RWPE1 (cell line): ENCODE measurements at regions not wholly inside any gene's neighbourhood (a gene's known extent, or its start where the extent isn't known, plus 50 kb on each side); places are given as distances from the start of the nearest gene placed in this dataset.

Experiments
- CTCF ChIA-PET: fragments of 350-600 bp; sonication (Branson Sonifier 250); formaldehyde crosslinking; extraction: SDS; loops from one replicate; lab custom pipeline; 2021; lab: Yijun Ruan, JAX
- POLR2A ChIA-PET: fragments of 400-600 bp; formaldehyde crosslinking; extraction: SDS; loops from one replicate; lab custom pipeline; 2020; ENCODE audit warnings: antibody characterized with exemption; ENCODE audit not compliant: low non-redundant PET; lab: Yijun Ruan, JAX
- DNase-seq: peaks from one replicate; pipeline ENCODE4 v3.0.0; 2012; ENCODE audit warnings: low spot score
- H3K27ac ChIP-seq: fragments of 450-650 bp; 2 replicates; pipeline ENCODE4 v1.5.1; 2017
- TF ChIP-seq, protein P1 (sequence below): fragments of 450-650 bp; conservative IDR thresholded peaks from 2 replicates; pipeline ENCODE4 v1.5.1; 2017; ENCODE audit warnings: low read depth, mild to moderate bottlenecking

DNA sequence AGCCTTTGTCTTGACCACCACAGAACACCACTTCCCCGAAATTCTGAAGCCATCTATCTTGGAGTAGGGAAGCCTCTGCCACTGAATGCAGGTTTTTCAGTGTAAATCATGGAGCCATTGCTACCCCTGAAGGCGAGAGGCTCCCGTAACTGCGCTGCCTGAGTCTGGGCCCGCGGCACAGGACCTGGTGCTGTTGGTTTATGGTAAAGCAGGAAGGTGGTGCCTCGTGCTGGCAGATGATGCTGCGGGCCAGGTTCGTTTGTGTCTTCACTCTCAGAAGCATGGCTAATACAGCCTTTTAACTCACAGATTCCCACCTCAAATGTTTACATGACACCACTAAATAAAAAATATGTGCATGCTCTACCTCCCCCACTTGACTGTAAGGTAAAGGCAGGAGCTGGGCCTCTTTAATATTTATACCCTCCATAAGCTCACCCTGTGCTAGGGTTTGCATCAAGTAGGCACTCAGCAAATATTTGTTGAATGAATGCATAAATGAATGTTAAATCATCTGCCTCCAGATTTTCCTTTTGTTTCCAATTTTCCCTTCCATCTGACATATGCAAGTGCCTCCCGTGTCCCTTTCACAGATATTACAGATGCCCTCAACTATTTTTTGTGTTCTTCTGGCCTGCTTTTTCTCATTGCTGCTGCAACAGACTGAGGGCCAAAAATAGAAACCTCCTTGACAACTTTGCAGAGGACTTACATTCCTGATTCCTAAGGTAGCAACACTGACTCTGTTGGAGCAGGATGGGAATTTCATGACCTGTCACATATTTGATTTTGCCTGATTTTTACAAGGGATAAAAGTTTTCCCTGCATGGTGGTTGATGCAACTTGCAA, 83.5 kb upstream of the CPO start:
- POLR2A ChIA-PET = no interaction called here
- CTCF ChIA-PET = interaction anchor here (0.5 kb wide), 1 partner anchor 26 kb away, joined by 3 read pairs; no protein-coding TSS in a partner anchor
- DNase-seq = no peak
- TF ChIP-seq, protein P1, sequence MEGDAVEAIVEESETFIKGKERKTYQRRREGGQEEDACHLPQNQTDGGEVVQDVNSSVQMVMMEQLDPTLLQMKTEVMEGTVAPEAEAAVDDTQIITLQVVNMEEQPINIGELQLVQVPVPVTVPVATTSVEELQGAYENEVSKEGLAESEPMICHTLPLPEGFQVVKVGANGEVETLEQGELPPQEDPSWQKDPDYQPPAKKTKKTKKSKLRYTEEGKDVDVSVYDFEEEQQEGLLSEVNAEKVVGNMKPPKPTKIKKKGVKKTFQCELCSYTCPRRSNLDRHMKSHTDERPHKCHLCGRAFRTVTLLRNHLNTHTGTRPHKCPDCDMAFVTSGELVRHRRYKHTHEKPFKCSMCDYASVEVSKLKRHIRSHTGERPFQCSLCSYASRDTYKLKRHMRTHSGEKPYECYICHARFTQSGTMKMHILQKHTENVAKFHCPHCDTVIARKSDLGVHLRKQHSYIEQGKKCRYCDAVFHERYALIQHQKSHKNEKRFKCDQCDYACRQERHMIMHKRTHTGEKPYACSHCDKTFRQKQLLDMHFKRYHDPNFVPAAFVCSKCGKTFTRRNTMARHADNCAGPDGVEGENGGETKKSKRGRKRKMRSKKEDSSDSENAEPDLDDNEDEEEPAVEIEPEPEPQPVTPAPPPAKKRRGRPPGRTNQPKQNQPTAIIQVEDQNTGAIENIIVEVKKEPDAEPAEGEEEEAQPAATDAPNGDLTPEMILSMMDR = no peak
- H3K27ac ChIP-seq = no peak overlapping the region

- ChIA-PET CTCF (no interaction called here), POLR2A (no interaction called here)
- H3K27ac ChIP-seq = no peak overlapping the region
- TF ChIP-seq, protein P1 = no peak
- no peak for DNase-seq
These were observed 82.8 kb upstream of the CPO start for GRCh38 chr2:206856513-206856912.

DNA sequence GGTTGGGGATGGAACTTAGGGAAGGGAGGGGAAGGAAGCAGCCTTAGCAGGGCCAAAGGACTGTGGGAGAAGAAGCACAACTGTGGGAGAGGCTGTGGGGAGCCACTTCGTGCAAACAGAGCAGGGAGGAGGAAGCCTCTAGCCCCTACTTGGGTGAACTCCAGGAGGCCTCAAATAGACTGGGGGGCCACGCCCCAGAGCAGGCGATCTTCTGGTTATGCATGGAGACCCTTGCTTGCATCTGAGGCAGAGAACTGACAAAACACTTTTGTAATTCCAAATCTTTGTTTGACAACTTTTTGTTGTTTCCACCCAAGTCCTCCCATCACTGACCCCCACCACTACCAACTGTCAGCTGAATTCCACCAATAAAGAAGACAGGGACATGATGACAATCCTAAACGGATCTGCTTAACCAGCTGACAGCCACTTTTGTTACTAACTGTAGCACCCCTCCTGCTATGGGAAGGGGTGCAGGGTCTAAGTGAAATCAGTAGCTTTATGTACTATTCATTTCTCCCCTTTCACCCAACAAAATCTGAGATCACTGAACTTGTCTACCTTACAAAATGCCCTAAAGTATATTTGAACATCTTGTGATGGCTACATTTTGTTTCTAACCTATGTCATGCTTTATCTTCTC, 80.5 kb upstream of the CPO start:
- DNase-seq = no peak
- CTCF ChIA-PET = interaction anchor here (0.5 to 0.6 kb wide), 2 partner anchors 77 to 164 kb away, joined by 3 to 4 read pairs; no protein-coding TSS in a partner anchor

DNA sequence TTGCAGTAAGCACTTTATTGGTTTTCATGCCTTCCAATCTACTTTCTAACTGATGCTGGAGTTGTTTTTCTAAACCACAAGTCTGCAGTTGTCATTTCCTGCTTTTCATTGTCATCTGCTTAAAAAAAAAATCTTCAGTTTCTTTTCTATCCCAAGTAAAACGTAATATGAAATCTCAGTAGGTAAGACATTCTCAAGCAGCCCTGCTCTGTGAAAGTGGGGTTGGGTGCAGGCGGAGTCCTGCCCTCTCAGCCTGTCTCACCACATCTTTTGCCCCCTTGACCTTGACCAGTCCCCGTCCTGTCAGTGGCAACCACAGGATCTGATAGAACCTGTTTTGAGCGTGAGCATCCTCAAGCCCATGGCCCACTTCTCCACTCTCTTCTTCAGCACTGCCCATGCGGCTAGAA, 80.0 kb upstream of the CPO start:
- CTCF ChIA-PET = interaction anchor here (0.6 kb wide), 2 partner anchors 76 to 458 kb away, joined by 3 to 4 read pairs; no protein-coding TSS in a partner anchor
- POLR2A ChIA-PET = no interaction called here
- DNase-seq = no peak
- TF ChIP-seq, protein P1 = no peak
- no peak overlapping the region for H3K27ac ChIP-seq

More for the DNA sequence above, 80.5 kb upstream of the CPO start:
- no peak overlapping the region for H3K27ac ChIP-seq
- POLR2A ChIA-PET = no interaction called here
- TF ChIP-seq, protein P1 = no peak

DNA sequence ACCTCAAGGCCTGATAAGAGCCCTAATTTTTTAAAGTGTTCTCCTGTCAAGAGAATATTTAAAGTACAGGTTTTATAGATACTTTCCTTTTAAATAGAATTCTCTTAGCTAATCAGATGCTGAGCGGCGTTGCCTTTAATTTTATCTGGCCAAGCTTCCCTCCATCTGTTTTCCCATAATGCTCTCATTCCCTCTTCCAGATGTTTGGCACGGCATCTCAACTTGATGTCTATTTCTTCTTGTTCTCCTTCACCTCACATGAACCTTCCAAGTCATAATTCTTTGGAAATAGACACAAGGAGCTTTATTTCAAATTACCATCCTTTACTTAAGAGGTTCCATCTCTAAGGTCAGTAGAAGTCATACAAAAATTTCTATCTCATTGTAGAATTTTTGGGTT, 76.1 kb upstream of the CPO start:
- TF ChIP-seq, protein P1 = no peak
- no peak overlapping the region for H3K27ac ChIP-seq
- POLR2A ChIA-PET = no interaction called here
- no peak for DNase-seq
- CTCF ChIA-PET = no interaction called here

DNA sequence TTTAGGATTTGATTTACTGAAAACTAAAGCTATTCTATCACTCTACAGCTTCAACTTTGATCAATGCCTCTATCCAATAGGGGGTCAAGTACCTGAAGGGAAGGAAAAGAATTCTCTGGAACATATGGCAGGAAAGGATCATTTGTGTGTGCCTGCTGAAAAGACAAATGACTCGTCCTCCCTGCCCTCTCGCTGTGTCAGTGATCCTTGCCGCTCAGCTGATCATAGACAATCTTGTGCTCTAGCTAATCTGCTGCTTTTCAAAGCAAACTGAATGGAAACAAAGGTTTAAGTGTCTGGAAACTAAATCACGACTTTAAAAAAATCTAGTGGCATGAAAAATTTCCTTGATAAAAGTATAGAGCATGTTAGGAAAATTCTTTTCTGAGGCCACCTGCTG, 75.6 kb upstream of the CPO start:
- DNase-seq = no peak
- TF ChIP-seq, protein P1 = no peak
- H3K27ac ChIP-seq = no peak overlapping the region
- POLR2A ChIA-PET = no interaction called here
- CTCF ChIA-PET = no interaction called here
